ENCODE measurements at regions not wholly inside any gene's neighbourhood (a gene's known extent, or its start where the extent isn't known, plus 50 kb on each side); places are given as distances from the start of the nearest gene placed in this dataset.

- intact Hi-C loops (cut with DNase I; ENCODE audit: low total_unique reads), result no loop called here
- WGBS, 2 donors, result 38 to 40% methylated on average over 4 of the region's 4 CpGs
- no peak for DNase-seq (ENCODE audit: low spot score in 2 of 2)
- no peak overlapping the region for H3K4me3 ChIP-seq (ENCODE audit: low read depth, poor library complexity, severe bottlenecking)
- no peak for TF ChIP-seq CTCF (IDR thresholded peaks at IDR 0.05)
- TF ChIP-seq POLR2A (IDR thresholded peaks at IDR 0.05), result no peak
Measured at GRCh38 chr18:42187611-42188380, 232.8 kb downstream of the PIK3C3 start.

- DNase-seq (ENCODE audit: low spot score in 2 of 2), result no peak
- no peak for TF ChIP-seq POLR2A (IDR thresholded peaks at IDR 0.05)
- 88 to 91% methylated on average over 3 of the region's 3 CpGs for WGBS, 2 donors
- no peak overlapping the region for H3K4me3 ChIP-seq (ENCODE audit: low read depth, poor library complexity, severe bottlenecking)
- intact Hi-C loops (cut with DNase I; ENCODE audit: low total_unique reads), result no loop called here
Measured at GRCh38 chr18:42190643-42191042, 235.6 kb downstream of the PIK3C3 start.

GRCh38 chr18:42192251-42193248, 237.5 kb downstream of the PIK3C3 start:
- intact Hi-C loops (cut with DNase I; ENCODE audit: low total_unique reads), result no loop called here
- no peak for TF ChIP-seq POLR2A (IDR thresholded peaks at IDR 0.05)
- no peak for TF ChIP-seq CTCF (IDR thresholded peaks at IDR 0.05)
- DNase-seq (ENCODE audit: low spot score in 2 of 2), result no peak
- WGBS, 2 donors, result 62 to 68% methylated on average over 5 of the region's 5 CpGs
- H3K4me3 ChIP-seq (ENCODE audit: low read depth, poor library complexity, severe bottlenecking), result no peak overlapping the region

GRCh38 chr18:42196651-42197050, 241.6 kb downstream of the PIK3C3 start:
- H3K4me3 ChIP-seq (ENCODE audit: low read depth, poor library complexity, severe bottlenecking), result no peak overlapping the region
- intact Hi-C loops (cut with DNase I; ENCODE audit: low total_unique reads), result no loop called here
- TF ChIP-seq POLR2A (IDR thresholded peaks at IDR 0.05), result no peak
- no peak for TF ChIP-seq CTCF (IDR thresholded peaks at IDR 0.05)
- no peak for DNase-seq (ENCODE audit: low spot score in 2 of 2)

GRCh38 chr18:42201137-42201536, 246.1 kb downstream of the PIK3C3 start:
- DNase-seq (ENCODE audit: low spot score in 2 of 2), result no peak
- intact Hi-C loops (cut with DNase I; ENCODE audit: low total_unique reads), result no loop called here
- TF ChIP-seq CTCF (IDR thresholded peaks at IDR 0.05) (no peak), POLR2A (IDR thresholded peaks at IDR 0.05) (no peak)
- no peak overlapping the region for H3K4me3 ChIP-seq (ENCODE audit: low read depth, poor library complexity, severe bottlenecking)

GRCh38 chr18:42211201-42211600, 256.2 kb downstream of the PIK3C3 start:
- intact Hi-C loops (cut with DNase I; ENCODE audit: low total_unique reads), result no loop called here
- WGBS, 2 donors, result 82 to 85% methylated on average over 5 of the region's 5 CpGs
- DNase-seq (ENCODE audit: low spot score in 2 of 2), result no peak
- no peak for TF ChIP-seq POLR2A (IDR thresholded peaks at IDR 0.05)
- no peak for TF ChIP-seq CTCF (IDR thresholded peaks at IDR 0.05)
- no peak overlapping the region for H3K4me3 ChIP-seq (ENCODE audit: low read depth, poor library complexity, severe bottlenecking)
